ENCODE measurements at regions not wholly inside any gene's neighbourhood (a gene's known extent, or its start where the extent isn't known, plus 50 kb on each side); places are given as distances from the start of the nearest gene placed in this dataset.

GRCh38 chr1:58982259-58982998 lies 198.6 kb upstream of the JUN start:
- no peaks in the 10 kb centered on the region for H3K36me3 ChIP-seq
- DNase-seq: no peak
- H3K27ac ChIP-seq: no peak overlapping the region
- no peak overlapping the region for H3K4me3 ChIP-seq
- no peaks in the 10 kb centered on the region for H3K9me3 ChIP-seq
- peaks cover 0 to 29% (median 17%) of the 10 kb centered on the region in 4 donors for H3K4me1 ChIP-seq
- intact Hi-C loops (cut with DNase I): no loop called here
- 71 to 80% methylated on average over 8 of the region's 8 CpGs for WGBS, 2 donors
- TF ChIP-seq POLR2AphosphoS5 (IDR thresholded peaks at IDR 0.05) (no peak), POLR2A (IDR thresholded peaks at IDR 0.05) (no peak), EP300 (IDR thresholded peaks at IDR 0.05) (no peak)
- no peaks in the 10 kb centered on the region for H3K27me3 ChIP-seq

- no peaks in the 10 kb centered on the region for H3K27me3 ChIP-seq
- intact Hi-C loops (cut with DNase I): no loop called here
- peaks cover 0 to 29% (median 17%) of the 10 kb centered on the region in 4 donors for H3K4me1 ChIP-seq
- no peak overlapping the region for H3K4me3 ChIP-seq
- no peaks in the 10 kb centered on the region for H3K36me3 ChIP-seq
- 55 to 67% methylated on average over 3 of the region's 3 CpGs for WGBS, 2 donors
- H3K27ac ChIP-seq: no peak overlapping the region
- TF ChIP-seq EP300 (IDR thresholded peaks at IDR 0.05): no peak
- no peak for TF ChIP-seq POLR2AphosphoS5 (IDR thresholded peaks at IDR 0.05)
- TF ChIP-seq CTCF (IDR thresholded peaks at IDR 0.05): no peak
- no peak for TF ChIP-seq POLR2A (IDR thresholded peaks at IDR 0.05)
- H3K9me3 ChIP-seq: no peaks in the 10 kb centered on the region
- DNase-seq: no peak
These were observed 199.3 kb upstream of the JUN start for GRCh38 chr1:58983162-58983561.

GRCh38 chr1:58983633-58984245 lies 199.9 kb upstream of the JUN start:
- no peak for TF ChIP-seq CTCF (IDR thresholded peaks at IDR 0.05)
- TF ChIP-seq EP300 (IDR thresholded peaks at IDR 0.05): no peak
- TF ChIP-seq POLR2AphosphoS5 (IDR thresholded peaks at IDR 0.05): no peak
- TF ChIP-seq POLR2A (IDR thresholded peaks at IDR 0.05): no peak
- Histone ChIP-seq H3K27ac (no peak overlapping the region), H3K4me3 (no peak overlapping the region), H3K27me3 (no peaks in the 10 kb centered on the region), H3K36me3 (no peaks in the 10 kb centered on the region), H3K9me3 (no peaks in the 10 kb centered on the region), H3K4me1 (peaks cover 0 to 29% (median 17%) of the 10 kb centered on the region in 4 donors)
- DNase-seq: no peak
- 66 to 74% methylated on average over 2 of the region's 2 CpGs for WGBS, 2 donors
- intact Hi-C loops (cut with DNase I): no loop called here

DNA sequence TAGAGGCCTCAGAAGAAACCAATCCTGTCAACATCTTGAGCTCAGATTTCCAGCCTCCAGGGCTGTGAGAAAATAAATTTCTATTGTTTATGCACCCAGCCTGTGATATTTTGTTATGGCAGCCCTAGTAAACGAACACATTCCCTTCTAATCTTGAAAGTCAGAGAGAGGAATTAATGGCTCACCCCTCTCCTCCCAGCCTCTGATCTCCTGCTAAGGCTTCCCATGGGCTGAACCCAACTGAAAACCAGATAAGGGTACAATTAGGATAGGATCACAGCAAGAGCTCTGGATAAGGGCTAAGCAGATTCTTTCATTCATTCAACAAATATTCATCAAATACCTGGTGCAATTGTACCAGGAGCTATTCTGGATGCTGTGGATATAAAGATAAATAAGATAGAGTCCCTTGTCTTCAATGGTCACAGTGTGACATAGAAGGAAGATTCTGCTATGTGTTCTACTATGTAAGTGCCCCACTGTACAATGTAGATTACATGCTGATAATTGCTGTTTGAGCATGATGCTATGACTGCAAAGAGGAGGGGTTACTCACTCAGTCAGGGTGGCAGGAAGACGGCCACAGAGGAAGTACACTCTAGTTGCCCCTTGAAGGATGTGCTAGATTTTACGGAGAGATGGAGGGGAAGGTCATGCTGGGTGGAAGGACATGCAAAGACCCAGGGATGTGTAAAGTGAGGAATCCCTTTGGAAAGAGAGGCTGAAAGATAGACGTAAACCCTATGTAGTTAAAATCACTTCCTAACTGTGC lies 203.3 kb upstream of the JUN start:
- no peak for DNase-seq
- TF ChIP-seq CTCF (IDR thresholded peaks at IDR 0.05) (no peak), POLR2AphosphoS5 (IDR thresholded peaks at IDR 0.05) (no peak), EP300 (IDR thresholded peaks at IDR 0.05) (no peak), POLR2A (IDR thresholded peaks at IDR 0.05) (no peak)
- Histone ChIP-seq H3K4me3 (no peak overlapping the region), H3K27ac (no peak overlapping the region), H3K36me3 (no peaks in the 10 kb centered on the region), H3K27me3 (no peaks in the 10 kb centered on the region), H3K4me1 (peaks cover 0 to 24% (median 16%) of the 10 kb centered on the region in 4 donors), H3K9me3 (no peaks in the 10 kb centered on the region)
- 60 to 81% methylated on average over 4 of the region's 4 CpGs for WGBS, 2 donors
- intact Hi-C loops (cut with DNase I): no loop called here

DNA sequence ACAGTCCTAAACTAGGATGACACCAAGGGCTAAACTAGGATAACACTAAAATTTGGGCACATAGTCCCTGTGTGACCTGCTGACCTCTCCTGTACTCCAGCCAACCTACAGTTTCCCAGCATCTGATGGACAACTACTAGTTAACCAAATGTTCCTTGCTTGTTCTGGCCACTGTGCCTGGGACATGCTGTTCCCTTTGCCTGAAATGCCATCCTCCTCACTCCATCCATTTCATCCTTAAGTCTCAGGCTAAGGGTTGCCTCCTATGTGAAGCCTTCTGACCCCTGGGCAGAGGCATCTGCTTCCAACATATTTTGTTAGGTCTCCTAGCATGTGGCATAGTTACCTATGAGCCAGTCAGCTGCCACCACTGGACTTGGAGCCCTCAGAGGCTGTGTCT lies 204.9 kb upstream of the JUN start:
- no peak overlapping the region for H3K4me3 ChIP-seq
- TF ChIP-seq POLR2AphosphoS5 (IDR thresholded peaks at IDR 0.05) (no peak), CTCF (IDR thresholded peaks at IDR 0.05) (no peak), POLR2A (IDR thresholded peaks at IDR 0.05) (no peak), EP300 (IDR thresholded peaks at IDR 0.05) (no peak)
- DNase-seq: no peak
- H3K9me3 ChIP-seq: no peaks in the 10 kb centered on the region
- H3K36me3 ChIP-seq: no peaks in the 10 kb centered on the region
- intact Hi-C loops (cut with DNase I): no loop called here
- no peak overlapping the region for H3K27ac ChIP-seq
- no peaks in the 10 kb centered on the region for H3K27me3 ChIP-seq
- peaks cover 0 to 9% (median 2%) of the 10 kb centered on the region in 4 donors for H3K4me1 ChIP-seq

Measured in sigmoid colon (tissue), 6 donors.